Gastroesophageal sphincter (tissue), 4 donors: ENCODE measurements at regions not wholly inside any gene's neighbourhood (a gene's known extent, or its start where the extent isn't known, plus 50 kb on each side); places are given as distances from the start of the nearest gene placed in this dataset.

Source experiments
- ATAC-seq: fragments of 150-250 bp; one replicate; pipeline ENCODE4 v1.9.1; 2016; ENCODE audit warnings: mild to moderate bottlenecking, moderate library complexity
- H3K27ac ChIP-seq, 4 donors: fragments of 200-600 bp; sonication (generic) in 3 of 4; 1 replicate in 3 of 4; 2 replicates in 1 of 4; pipeline ENCODE4 v1.5.1; 2016 to 2019
- H3K27me3 ChIP-seq: fragments of 200-600 bp; sonication (generic); one replicate; pipeline ENCODE4 v1.5.1; 2019
- H3K36me3 ChIP-seq, 2 donors: fragments of 200-600 bp; sonication (generic); one replicate each; pipeline ENCODE4 v1.5.1; 2019; ENCODE audit warnings: control low read depth in 1 of 2
- H3K4me1 ChIP-seq, 3 donors: fragments of 200-600 bp; sonication (generic); 1 replicate in 2 of 3; 2 replicates in 1 of 3; pipeline ENCODE4 v1.5.1; 2016 to 2019; ENCODE audit warnings: control low read depth in 2 of 3
- H3K4me3 ChIP-seq, 2 donors: fragments of 200-600 bp; sonication (generic); one replicate each; pipeline ENCODE4 v1.5.1; 2019; ENCODE audit warnings: mild to moderate bottlenecking in 1 of 2, moderate library complexity in 1 of 2
- H3K9me3 ChIP-seq, 3 donors: fragments of 200-600 bp; sonication (generic); one replicate each; pipeline ENCODE4 v1.5.1; 2017 to 2019; ENCODE audit warnings: control low read depth in 2 of 3
- CTCF ChIP-seq, 4 experiments: fragments of 200-600 bp in 2 of 4; fragments of 450-650 bp in 2 of 4; sonication (generic) in 1 of 4; IDR thresholded peaks; one replicate each; pipeline ENCODE4 v1.5.1; 2017 to 2019; ENCODE audit warnings: antibody characterized with exemption in 4 of 4, mild to moderate bottlenecking in 2 of 4, moderate library complexity in 2 of 4
- EP300 ChIP-seq: sonication (generic); formaldehyde crosslinking; IDR thresholded peaks from one replicate; pipeline ENCODE4 v1.6.1; 2017; ENCODE audit warnings: antibody characterized with exemption, mild to moderate bottlenecking
- POLR2A ChIP-seq, 2 donors: fragments of 450-650 bp; IDR thresholded peaks; one replicate each; pipeline ENCODE4 v1.6.1; 2017; ENCODE audit warnings: antibody characterized with exemption in 2 of 2, mild to moderate bottlenecking in 2 of 2, moderate library complexity in 1 of 2
- POLR2AphosphoS5 ChIP-seq: sonication (generic); formaldehyde crosslinking; IDR thresholded peaks from one replicate; pipeline ENCODE4 v1.6.1; 2017; ENCODE audit warnings: antibody characterized with exemption
- WGBS, 2 donors: methylation state at CpG; one replicate each; pipeline ENCODE4 v1.1.5; 2018; ENCODE audit warnings: low coverage in 1 of 2; 5-methylcytosine and 5-hydroxymethylcytosine counted together

- TF ChIP-seq POLR2A (IDR thresholded peaks at IDR 0.05) (no peak), POLR2AphosphoS5 (no peak), CTCF (IDR thresholded peaks at IDR 0.05) (no peak), EP300 (no peak)
- Histone ChIP-seq H3K4me1 (peaks cover 0 to 2% (median 0%) of the 10 kb centered on the region in 3 donors), H3K36me3 (no peaks in the 10 kb centered on the region), H3K9me3 (no peaks in the 10 kb centered on the region), H3K27me3 (no peaks in the 10 kb centered on the region), H3K4me3 (no peak overlapping the region), H3K27ac (no peak overlapping the region)
- no peak for ATAC-seq
- 33 to 67% methylated on average over 1 of the region's 1 CpG for WGBS, 2 donors
Measured at GRCh38 chr5:126341906-126342630, 81.1 kb upstream of the GRAMD2B start.

- no peaks in the 10 kb centered on the region for H3K36me3 ChIP-seq
- H3K9me3 ChIP-seq: no peaks in the 10 kb centered on the region
- no peaks in the 10 kb centered on the region for H3K27me3 ChIP-seq
- ATAC-seq: no peak
- WGBS, 2 donors: 43 to 64% methylated on average over 3 of the region's 3 CpGs
- H3K4me1 ChIP-seq: peaks cover 0 to under 1% (median 0%) of the 10 kb centered on the region in 3 donors
- H3K27ac ChIP-seq: no peak overlapping the region
- no peak overlapping the region for H3K4me3 ChIP-seq
- TF ChIP-seq CTCF (IDR thresholded peaks at IDR 0.05) (no peak), EP300 (no peak), POLR2A (IDR thresholded peaks at IDR 0.05) (no peak), POLR2AphosphoS5 (no peak)
Measured at GRCh38 chr5:126348855-126349635, 74.2 kb upstream of the GRAMD2B start.

GRCh38 chr5:126351153-126351552 lies 72.1 kb upstream of the GRAMD2B start:
- Histone ChIP-seq H3K36me3 (no peaks in the 10 kb centered on the region), H3K27ac (no peak overlapping the region), H3K27me3 (no peaks in the 10 kb centered on the region), H3K9me3 (no peaks in the 10 kb centered on the region), H3K4me3 (no peak overlapping the region), H3K4me1 (peaks cover 0 to 6% (median 3%) of the 10 kb centered on the region in 3 donors)
- TF ChIP-seq POLR2A (IDR thresholded peaks at IDR 0.05) (no peak), EP300 (no peak), POLR2AphosphoS5 (no peak), CTCF (IDR thresholded peaks at IDR 0.05) (no peak)
- ATAC-seq: no peak
- WGBS, 2 donors: 100% methylated on average over 1 of the region's 1 CpG; no CpG with 5 or more reads in 1 of the 2 donors

GRCh38 chr5:126354012-126354857 lies 69.0 kb upstream of the GRAMD2B start:
- Histone ChIP-seq H3K27me3 (no peaks in the 10 kb centered on the region), H3K4me1 (peaks cover 0 to 6% (median 3%) of the 10 kb centered on the region in 3 donors), H3K9me3 (no peaks in the 10 kb centered on the region), H3K36me3 (no peaks in the 10 kb centered on the region), H3K4me3 (peak overlapping the region in 1 of 2 donors; percentile 6), H3K27ac (peak overlapping the region in 3 of 4 donors; percentile 19 to 64 (median 55))
- TF ChIP-seq EP300 (no peak), POLR2AphosphoS5 (no peak), CTCF (IDR thresholded peaks at IDR 0.05) (peak; percentile 44 to 69 (median 62)), POLR2A (IDR thresholded peaks at IDR 0.05) (no peak)
- 13 to 27% methylated on average over 5 to 6 of the region's 6 CpGs for WGBS, 2 donors
- ATAC-seq: peak; percentile 62
